KBM-7 (cell line): ENCODE measurements at regions not wholly inside any gene's neighbourhood (a gene's known extent, or its start where the extent isn't known, plus 50 kb on each side); places are given as distances from the start of the nearest gene placed in this dataset.
"Not testable (repeated sequence)": the region's sequence is repeated elsewhere in the genome, so short reads cannot be mapped to it uniquely, and the experiment has no call there.

Experiments
- DNase-seq: peaks from one replicate; pipeline ENCODE4 v3.0.0-alpha.2; 2015
- in situ Hi-C: fragments of 300-500 bp; cut with MboI; formaldehyde crosslinking; loops from 2 replicates; pipeline ENCODE4 v1.14.3; 2020; ENCODE audit warnings: low sequenced_read_pairs, low pct_unique_long_range_greater_than_20kb, mixed read lengths

GRCh38 chr13:80751854-80752253 lies 410.9 kb upstream of the SPRY2 start:
- in situ Hi-C loops = no loop called here
- no peak for DNase-seq

DNA sequence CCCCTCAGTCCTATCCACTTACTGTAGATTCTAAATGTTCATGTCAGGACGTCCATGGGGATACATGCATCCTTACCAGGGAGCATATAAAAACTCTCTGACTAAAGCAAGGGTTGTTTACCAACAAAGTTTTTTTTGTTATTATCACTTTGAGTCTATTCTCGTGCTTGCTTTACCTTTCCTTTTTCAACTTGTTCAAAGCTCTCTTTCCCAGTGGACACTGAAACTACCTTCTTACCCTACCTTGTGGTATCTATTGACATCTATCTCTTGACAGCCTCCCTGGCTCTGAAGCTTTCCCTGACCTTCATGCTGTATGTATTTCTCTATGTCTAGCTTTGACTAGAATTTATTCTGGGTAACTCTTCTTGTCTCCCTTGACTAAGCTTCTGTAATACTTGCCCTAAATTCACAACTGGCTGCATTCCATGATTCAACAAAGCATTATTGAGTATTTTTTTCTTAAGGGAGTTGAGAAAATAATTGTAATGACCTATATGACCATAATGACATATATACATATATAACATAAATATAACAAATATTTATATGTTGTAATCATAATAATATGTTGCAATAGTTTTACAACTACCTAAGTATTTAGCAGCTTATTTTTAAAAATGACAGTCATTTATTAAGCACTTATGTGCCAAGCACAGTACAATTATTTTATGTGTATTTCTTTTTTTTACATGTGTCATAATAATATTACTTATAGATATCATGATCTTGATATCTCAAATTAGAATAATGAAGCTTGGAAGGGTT lies 403.4 kb upstream of the SPRY2 start:
- DNase-seq = no peak
- in situ Hi-C loops = no loop called here

DNA sequence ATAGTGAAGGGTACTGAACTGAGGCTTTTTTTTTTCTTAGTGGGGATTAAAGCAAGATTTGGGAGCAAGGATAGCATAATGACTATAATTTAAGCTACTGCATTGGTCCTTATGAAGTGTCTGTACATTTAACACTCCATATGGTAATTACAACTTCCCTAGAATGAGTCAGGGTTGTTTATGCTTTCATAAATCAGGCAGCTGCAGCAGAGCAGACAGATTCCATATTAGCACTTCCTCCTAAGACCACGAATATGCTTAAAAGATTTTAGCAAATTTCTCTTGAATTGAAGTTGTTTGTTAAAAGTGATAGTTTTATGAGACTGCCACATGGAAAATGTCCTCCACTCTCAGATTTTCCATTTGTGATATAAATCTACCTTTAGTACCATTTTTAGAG lies 401.1 kb upstream of the SPRY2 start:
- no peak for DNase-seq
- in situ Hi-C loops = no loop called here

GRCh38 chr13:80740071-80740470 lies 399.1 kb upstream of the SPRY2 start:
- no peak for DNase-seq
- in situ Hi-C loops = no loop called here

DNA sequence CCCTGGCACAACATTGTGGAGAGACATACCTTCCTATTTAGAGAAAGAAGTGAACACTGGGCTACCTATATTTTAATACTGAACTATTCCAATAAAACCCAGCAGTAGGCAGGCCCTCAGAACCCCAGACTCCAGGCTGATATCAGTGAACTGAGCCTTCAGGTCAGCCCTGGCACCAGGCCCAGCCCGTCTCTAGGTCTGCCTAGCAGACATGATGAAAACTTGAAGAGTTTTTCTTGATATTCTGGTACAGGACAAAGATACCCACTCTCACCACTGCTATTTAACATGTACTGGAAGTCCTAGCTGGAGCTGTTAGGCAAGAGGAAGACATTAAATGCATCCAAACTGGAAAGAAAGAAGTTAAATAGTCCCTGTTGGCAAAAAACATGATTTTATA lies 396.6 kb upstream of the SPRY2 start:
- in situ Hi-C loops = no loop called here
- no peak for DNase-seq

DNA sequence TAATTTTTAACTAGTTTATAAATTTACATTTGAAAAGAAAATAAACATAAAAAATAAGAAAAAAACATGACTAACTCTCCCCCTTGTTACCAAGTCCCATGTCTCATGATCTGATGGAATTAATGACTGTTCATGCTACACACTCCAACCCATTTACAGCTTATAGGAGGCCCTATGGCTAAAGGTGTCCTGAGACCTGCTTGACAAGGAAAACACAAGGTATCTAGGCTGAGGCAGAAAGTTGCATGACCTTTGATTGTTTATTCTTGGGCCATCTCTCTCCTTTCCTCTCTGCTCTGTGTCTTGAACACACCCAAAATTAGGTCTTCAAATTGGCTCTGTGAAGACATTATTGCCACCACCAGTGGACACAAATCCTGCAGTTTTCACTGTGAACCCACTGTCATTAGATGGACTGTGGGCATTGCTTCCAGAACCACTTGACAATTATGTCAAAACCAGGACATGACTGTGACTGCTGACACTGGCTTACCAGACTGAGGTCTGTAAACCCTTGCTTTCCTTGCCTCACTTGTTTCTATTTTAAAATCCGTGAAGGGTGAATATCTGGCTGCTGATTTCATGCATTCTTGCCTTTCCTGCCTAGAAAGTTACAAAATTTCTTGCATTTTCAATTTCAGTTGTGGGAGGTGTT lies 386.5 kb upstream of the SPRY2 start:
- no peak for DNase-seq
- in situ Hi-C loops = no loop called here

DNA sequence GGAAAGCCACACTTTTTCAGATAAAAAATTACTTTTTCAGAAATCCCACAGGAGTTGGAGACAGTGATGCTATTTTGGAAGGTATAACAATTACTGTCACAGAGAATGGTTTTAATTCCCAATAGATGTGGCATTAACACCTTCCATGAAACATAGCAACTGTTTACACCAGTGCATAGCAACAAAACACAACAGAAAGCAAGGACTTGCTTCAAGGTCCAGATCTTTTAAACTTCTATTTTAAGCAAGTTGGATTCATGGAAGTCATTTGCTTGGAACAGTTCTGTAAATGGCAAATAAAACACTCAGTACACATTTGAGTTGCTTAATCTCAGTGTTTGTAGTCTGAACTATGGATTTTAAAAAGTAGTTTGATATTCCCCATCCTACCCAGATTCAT lies 385.9 kb upstream of the SPRY2 start:
- no peak for DNase-seq
- in situ Hi-C loops = no loop called here

GRCh38 chr13:80721689-80722088 lies 380.8 kb upstream of the SPRY2 start:
- in situ Hi-C loops = no loop called here
- DNase-seq = no peak

GRCh38 chr13:80718970-80719369 lies 378.0 kb upstream of the SPRY2 start:
- DNase-seq = no peak
- in situ Hi-C loops = no loop called here

- no peak for DNase-seq
- in situ Hi-C loops = no loop called here
Measured at GRCh38 chr13:80717776-80718175, 376.9 kb upstream of the SPRY2 start.

DNA sequence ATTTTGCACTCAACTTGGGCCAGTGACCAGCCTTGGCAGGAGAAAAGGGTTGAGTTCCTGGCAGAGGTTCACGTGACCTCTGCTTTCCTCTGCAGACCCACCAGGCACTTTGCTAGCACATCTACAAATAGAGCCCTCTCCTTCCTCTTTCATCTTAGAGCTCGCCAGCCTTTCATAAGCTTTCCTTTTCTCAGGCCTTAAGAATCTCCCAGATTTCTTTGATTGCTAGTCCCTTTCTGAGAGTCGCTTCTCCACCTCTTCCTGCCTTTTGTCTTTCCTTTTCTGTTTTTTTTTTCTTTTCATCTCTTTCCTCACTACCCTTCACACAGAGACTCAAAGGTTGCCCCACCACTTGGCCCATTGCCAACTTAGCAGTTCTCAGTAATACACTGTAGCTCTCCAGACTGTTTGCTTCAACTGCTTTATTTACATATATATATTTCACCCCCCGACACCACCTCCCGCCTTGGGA lies 375.7 kb upstream of the SPRY2 start:
- peak; percentile 9 for DNase-seq
- in situ Hi-C loops = no loop called here

DNA sequence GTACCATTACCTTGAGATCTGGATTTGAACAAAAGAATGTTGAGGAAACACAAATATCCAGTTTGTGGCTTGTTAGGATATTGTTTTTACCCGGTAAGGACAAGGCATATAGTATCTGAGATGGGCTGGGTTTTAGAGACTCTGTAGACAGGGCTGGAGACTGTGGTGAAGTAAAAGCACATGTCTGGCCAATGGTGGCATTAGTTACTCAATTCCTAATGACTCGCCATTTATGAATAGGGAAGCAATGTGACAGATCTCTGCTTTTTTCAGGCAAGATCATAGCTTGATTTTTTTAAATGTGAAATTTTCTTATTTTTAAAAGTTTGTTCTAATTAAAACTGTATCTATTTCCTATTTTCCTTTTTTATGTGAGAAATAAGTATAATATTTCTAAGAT lies 371.1 kb upstream of the SPRY2 start:
- in situ Hi-C loops = no loop called here
- no peak for DNase-seq

- in situ Hi-C loops = no loop called here
- DNase-seq = no peak
Measured at GRCh38 chr13:80708791-80709190, 367.9 kb upstream of the SPRY2 start.

DNA sequence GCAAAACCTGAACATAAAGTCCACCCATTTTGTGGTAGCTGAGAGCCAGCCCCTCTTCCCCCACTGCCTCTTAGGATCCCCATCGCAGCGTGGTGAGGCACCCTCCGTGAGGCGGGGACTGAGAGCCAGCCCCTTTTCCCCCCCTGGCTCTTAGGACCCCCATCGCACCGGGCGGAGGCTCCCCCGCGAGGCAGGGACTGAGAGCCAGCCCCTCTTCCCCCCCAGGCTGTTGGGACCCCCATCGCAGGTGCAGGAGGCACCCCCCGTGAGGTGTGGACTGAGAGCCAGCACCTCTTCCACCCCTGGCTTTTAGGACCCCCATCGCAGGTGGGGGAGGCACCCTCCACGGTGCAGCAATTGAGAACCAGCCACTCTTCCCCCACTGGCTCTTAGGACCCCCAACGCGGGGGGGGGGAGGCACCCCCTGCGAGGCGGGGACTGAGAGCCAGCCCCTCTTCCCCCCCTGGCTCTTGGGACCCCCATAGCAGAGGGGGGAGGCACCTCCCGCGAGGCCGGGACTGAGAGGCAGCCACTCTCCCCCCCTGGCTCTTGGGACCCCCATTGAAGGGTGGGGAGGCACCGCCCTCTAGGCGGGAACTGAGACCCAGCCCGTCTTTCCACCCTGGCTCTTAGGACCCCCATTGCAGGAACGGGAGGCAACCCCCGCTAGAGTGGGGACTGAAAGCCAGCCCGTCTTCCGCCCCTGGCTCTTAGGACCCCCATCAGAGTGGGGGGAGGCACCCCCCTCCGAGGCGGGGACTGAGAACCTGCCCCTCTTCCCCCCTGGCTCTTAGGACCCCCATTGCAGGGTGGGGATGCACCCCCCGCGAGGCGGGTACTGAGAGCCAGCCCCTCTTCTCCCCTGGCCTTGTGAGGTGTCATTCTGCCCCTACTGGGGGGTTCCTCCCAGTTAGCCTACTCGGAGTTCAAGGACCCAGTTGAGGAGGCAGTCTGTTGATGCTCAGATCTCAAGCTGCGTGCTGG lies 366.4 kb upstream of the SPRY2 start:
- in situ Hi-C loops = no loop called here
- DNase-seq = no peak

GRCh38 chr13:80706164-80706471 lies 365.2 kb upstream of the SPRY2 start:
- in situ Hi-C loops = no loop called here
- no peak for DNase-seq

DNA sequence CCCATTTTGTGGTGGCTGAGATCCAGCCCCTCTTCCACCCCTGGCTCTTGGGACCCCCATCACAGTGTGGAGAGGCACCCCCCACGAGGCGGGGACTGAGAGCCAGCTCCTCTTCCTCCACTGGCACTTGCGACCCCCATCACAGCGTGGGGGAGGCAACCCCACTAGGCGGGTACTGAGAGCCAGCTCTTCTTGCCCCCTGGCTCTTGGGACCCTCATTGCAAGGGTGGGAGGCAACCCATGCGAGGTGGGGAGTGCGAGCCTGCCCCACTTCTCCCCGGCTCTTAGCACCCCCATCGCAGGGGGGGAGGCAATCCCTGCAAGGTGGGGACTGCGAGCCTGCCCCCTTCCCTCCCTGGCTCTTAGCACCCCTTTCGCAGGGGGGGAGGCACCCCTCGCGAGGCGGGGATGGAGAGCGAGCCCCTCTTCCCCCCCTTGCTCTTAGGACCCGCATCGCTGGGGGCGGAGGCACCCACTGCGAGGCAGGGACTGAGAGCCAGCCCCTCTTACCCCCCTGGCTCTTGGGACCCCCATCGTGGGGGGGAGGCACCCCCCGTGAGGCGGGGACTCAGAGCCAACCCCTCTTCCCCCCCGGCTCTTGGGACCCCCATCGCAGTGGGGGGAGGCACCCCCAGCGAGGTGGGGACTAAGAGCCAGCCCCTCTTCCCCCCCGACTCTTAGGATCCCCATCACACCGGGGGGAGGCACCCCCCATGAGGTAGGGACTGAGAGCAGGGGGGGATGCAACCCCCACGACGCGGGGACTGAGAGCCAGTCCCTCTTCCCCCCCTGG lies 364.6 kb upstream of the SPRY2 start:
- DNase-seq = no peak
- in situ Hi-C loops = no loop called here

GRCh38 chr13:80704369-80704768 lies 363.4 kb upstream of the SPRY2 start:
- in situ Hi-C loops = no loop called here
- DNase-seq = no peak

GRCh38 chr13:80695841-80696240 lies 354.9 kb upstream of the SPRY2 start:
- in situ Hi-C loops = no loop called here
- no peak for DNase-seq

DNA sequence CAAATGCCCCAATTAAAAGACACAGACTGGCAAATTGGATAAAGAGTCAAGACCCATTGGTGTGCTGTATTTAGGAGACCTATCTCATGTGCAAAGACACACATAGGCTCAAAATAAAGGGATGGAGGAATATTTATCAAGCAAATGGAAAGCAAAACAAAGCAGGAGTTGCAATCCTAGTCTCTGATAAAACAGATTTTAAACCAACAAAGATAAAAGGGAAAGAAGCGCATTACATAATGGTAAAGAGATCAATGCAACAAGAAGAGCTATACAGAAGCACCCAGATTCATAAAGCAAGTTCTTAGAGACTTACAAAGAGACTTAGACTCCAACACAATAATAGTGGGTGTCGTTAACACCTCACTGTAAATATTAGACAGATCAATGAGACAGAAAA lies 350.9 kb upstream of the SPRY2 start:
- in situ Hi-C loops, DNase-seq: not testable (repeated sequence)
